GM23338 (cell line): ENCODE measurements at regions not wholly inside any gene's neighbourhood (a gene's known extent, or its start where the extent isn't known, plus 50 kb on each side); places are given as distances from the start of the nearest gene placed in this dataset.

Experiments
- JUNB ChIP-seq: IDR thresholded peaks from one replicate; pipeline ENCODE4 v1.6.1; 2016; ENCODE audit warnings: antibody characterized with exemption; ENCODE audit not compliant: unreplicated experiment
- ZNF331 ChIP-seq: fragments of 250-450 bp; sonication (Bioruptor Pico); IDR thresholded peaks from 2 replicates; pipeline ENCODE4 v1.5.0; 2020; ENCODE audit warnings: low read depth, mild to moderate bottlenecking, moderate library complexity
- TF ChIP-seq, protein P1 (sequence below), 2 experiments: fragments of 200-600 bp in 1 of 2; sonication (generic) in 1 of 2; conservative IDR thresholded peaks; 2 replicates each; pipeline versions ENCODE4 v1.5.1 to v1.6.1; 2016 to 2017; ENCODE audit warnings: antibody characterized with exemption in 2 of 2, low read depth in 2 of 2, mild to moderate bottlenecking in 2 of 2, moderate library complexity in 1 of 2

GRCh38 chr2:221005338-221005737 is 566.8 kb downstream of the EPHA4 start:
- TF ChIP-seq, protein P1, sequence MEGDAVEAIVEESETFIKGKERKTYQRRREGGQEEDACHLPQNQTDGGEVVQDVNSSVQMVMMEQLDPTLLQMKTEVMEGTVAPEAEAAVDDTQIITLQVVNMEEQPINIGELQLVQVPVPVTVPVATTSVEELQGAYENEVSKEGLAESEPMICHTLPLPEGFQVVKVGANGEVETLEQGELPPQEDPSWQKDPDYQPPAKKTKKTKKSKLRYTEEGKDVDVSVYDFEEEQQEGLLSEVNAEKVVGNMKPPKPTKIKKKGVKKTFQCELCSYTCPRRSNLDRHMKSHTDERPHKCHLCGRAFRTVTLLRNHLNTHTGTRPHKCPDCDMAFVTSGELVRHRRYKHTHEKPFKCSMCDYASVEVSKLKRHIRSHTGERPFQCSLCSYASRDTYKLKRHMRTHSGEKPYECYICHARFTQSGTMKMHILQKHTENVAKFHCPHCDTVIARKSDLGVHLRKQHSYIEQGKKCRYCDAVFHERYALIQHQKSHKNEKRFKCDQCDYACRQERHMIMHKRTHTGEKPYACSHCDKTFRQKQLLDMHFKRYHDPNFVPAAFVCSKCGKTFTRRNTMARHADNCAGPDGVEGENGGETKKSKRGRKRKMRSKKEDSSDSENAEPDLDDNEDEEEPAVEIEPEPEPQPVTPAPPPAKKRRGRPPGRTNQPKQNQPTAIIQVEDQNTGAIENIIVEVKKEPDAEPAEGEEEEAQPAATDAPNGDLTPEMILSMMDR (conservative IDR thresholded peaks at IDR 0.05; ENCODE audit: low read depth in 2 of 2) = no peak
- TF ChIP-seq ZNF331 (CRISPR knock-in tag) (no peak), JUNB (no peak)
